ENCODE measurements at regions not wholly inside any gene's neighbourhood (a gene's known extent, or its start where the extent isn't known, plus 50 kb on each side); places are given as distances from the start of the nearest gene placed in this dataset.

GRCh38 chr7:106457678-106458077 is 172.9 kb upstream of the NAMPT start:
- no peak for TF ChIP-seq EP300 (IDR thresholded peaks at IDR 0.05; ENCODE audit: borderline replicate concordance)
- no peak for TF ChIP-seq YY1 (IDR thresholded peaks at IDR 0.05; ENCODE audit: low read depth)
- TF ChIP-seq FOXM1 (IDR thresholded peaks at IDR 0.05; ENCODE audit: borderline replicate concordance, low read depth), result no peak
- no peak for TF ChIP-seq CEBPB (IDR thresholded peaks at IDR 0.05)

- TF ChIP-seq CREB1 (IDR thresholded peaks at IDR 0.05; ENCODE audit: low read depth) (no peak), FOXM1 (IDR thresholded peaks at IDR 0.05; ENCODE audit: borderline replicate concordance, low read depth) (no peak), EP300 (IDR thresholded peaks at IDR 0.05; ENCODE audit: borderline replicate concordance) (no peak), TEAD4 (IDR thresholded peaks at IDR 0.05) (no peak), ZBTB7A (IDR thresholded peaks at IDR 0.05; ENCODE audit: low read depth) (no peak), YY1 (IDR thresholded peaks at IDR 0.05; ENCODE audit: low read depth) (no peak), TAF1 (IDR thresholded peaks at IDR 0.05; ENCODE audit: low read depth) (no peak), TCF12 (IDR thresholded peaks at IDR 0.05; ENCODE audit: low read depth) (no peak)
These were observed 171.5 kb upstream of the NAMPT start for GRCh38 chr7:106456329-106456728.

- no peak for TF ChIP-seq MAX (IDR thresholded peaks at IDR 0.05)
- no peak for TF ChIP-seq USF1 (IDR thresholded peaks at IDR 0.05)
- TF ChIP-seq CEBPB (IDR thresholded peaks at IDR 0.05), result no peak
- TF ChIP-seq NFIC (IDR thresholded peaks at IDR 0.05), result no peak
- TF ChIP-seq EGR1 (IDR thresholded peaks at IDR 0.05), result no peak
- no peak for TF ChIP-seq EP300 (IDR thresholded peaks at IDR 0.05; ENCODE audit: borderline replicate concordance)
- no peak for TF ChIP-seq YY1 (IDR thresholded peaks at IDR 0.05; ENCODE audit: low read depth)
- TF ChIP-seq CREB1 (IDR thresholded peaks at IDR 0.05; ENCODE audit: low read depth), result no peak
- no peak for TF ChIP-seq RAD21 (IDR thresholded peaks at IDR 0.05; ENCODE audit: low read depth)
- TF ChIP-seq TAF1 (IDR thresholded peaks at IDR 0.05; ENCODE audit: low read depth), result no peak
These were observed 167.5 kb upstream of the NAMPT start for GRCh38 chr7:106452031-106452851.

GRCh38 chr7:106451171-106451570 is 166.4 kb upstream of the NAMPT start:
- TF ChIP-seq RAD21 (IDR thresholded peaks at IDR 0.05; ENCODE audit: low read depth) (no peak), CEBPB (IDR thresholded peaks at IDR 0.05) (no peak)

- TF ChIP-seq FOXM1 (IDR thresholded peaks at IDR 0.05; ENCODE audit: borderline replicate concordance, low read depth) (no peak), CREB1 (IDR thresholded peaks at IDR 0.05; ENCODE audit: low read depth) (no peak), EGR1 (IDR thresholded peaks at IDR 0.05) (no peak), MAX (IDR thresholded peaks at IDR 0.05) (no peak), YY1 (IDR thresholded peaks at IDR 0.05; ENCODE audit: low read depth) (no peak), EP300 (IDR thresholded peaks at IDR 0.05; ENCODE audit: borderline replicate concordance) (no peak), CEBPB (IDR thresholded peaks at IDR 0.05) (no peak)
These were observed 165.9 kb upstream of the NAMPT start for GRCh38 chr7:106450716-106451115.

- TF ChIP-seq USF1 (IDR thresholded peaks at IDR 0.05) (no peak), EP300 (IDR thresholded peaks at IDR 0.05; ENCODE audit: borderline replicate concordance) (no peak), ZBTB7A (IDR thresholded peaks at IDR 0.05; ENCODE audit: low read depth) (no peak), RAD21 (IDR thresholded peaks at IDR 0.05; ENCODE audit: low read depth) (no peak)
These were observed 164.4 kb upstream of the NAMPT start for GRCh38 chr7:106448992-106449859.

GRCh38 chr7:106448346-106448991 is 163.7 kb upstream of the NAMPT start:
- no peak for TF ChIP-seq TEAD4 (IDR thresholded peaks at IDR 0.05)
- TF ChIP-seq USF1 (IDR thresholded peaks at IDR 0.05), result no peak
- no peak for TF ChIP-seq CREB1 (IDR thresholded peaks at IDR 0.05; ENCODE audit: low read depth)
- no peak for TF ChIP-seq NFIC (IDR thresholded peaks at IDR 0.05)
- no peak for TF ChIP-seq REST (IDR thresholded peaks at IDR 0.05; ENCODE audit: low read depth)
